DOHH2 (cell line): ENCODE measurements at regions not wholly inside any gene's neighbourhood (a gene's known extent, or its start where the extent isn't known, plus 50 kb on each side); places are given as distances from the start of the nearest gene placed in this dataset.
"Not testable (repeated sequence)": the region's sequence is repeated elsewhere in the genome, so short reads cannot be mapped to it uniquely, and the experiment has no call there.

Experiments used
- H3F3A ChIP-seq: fragments of 200-600 bp; sonication (generic), shearing (Covaris generic); 2 replicates; pipeline ENCODE4 v1.6.0; 2016; ENCODE audit warnings: antibody characterized with exemption, mild to moderate bottlenecking; ENCODE audit not compliant: control insufficient read depth, insufficient read depth
- H3K27ac ChIP-seq: fragments of 200-600 bp; sonication (generic); 2 replicates; pipeline ENCODE4 v1.5.1; 2014; ENCODE audit warnings: low read depth, mild to moderate bottlenecking, low read length, moderate library complexity
- H3K27me3 ChIP-seq: fragments of 200-600 bp; sonication (generic); 2 replicates; pipeline ENCODE4 v1.6.1; 2014; ENCODE audit warnings: mild to moderate bottlenecking, low read length, mixed read lengths; ENCODE audit not compliant: control insufficient read depth
- H3K36me3 ChIP-seq: fragments of 200-600 bp; sonication (generic); 2 replicates; pipeline ENCODE4 v1.6.1; 2014; ENCODE audit warnings: mild to moderate bottlenecking, low read length, moderate library complexity, mixed read lengths; ENCODE audit not compliant: control insufficient read depth
- H3K4me1 ChIP-seq: fragments of 200-600 bp; sonication (generic); 2 replicates; pipeline ENCODE4 v1.6.1; 2014; ENCODE audit warnings: mild to moderate bottlenecking, low read length, mixed read lengths; ENCODE audit not compliant: control insufficient read depth
- H3K4me2 ChIP-seq: fragments of 200-600 bp; sonication (generic); 2 replicates; pipeline ENCODE4 v1.6.0; 2014; ENCODE audit warnings: mild to moderate bottlenecking, low read length, moderate library complexity
- H3K4me3 ChIP-seq: fragments of 200-600 bp; sonication (generic); 2 replicates; pipeline ENCODE4 v1.5.1; 2014; ENCODE audit warnings: mild to moderate bottlenecking, low read length, mixed read lengths
- H3K79me2 ChIP-seq: fragments of 200-600 bp; sonication (generic); 2 replicates; pipeline ENCODE4 v1.6.1; 2014; ENCODE audit warnings: mild to moderate bottlenecking, low read length, mixed read lengths; ENCODE audit not compliant: control insufficient read depth
- H3K9me2 ChIP-seq: fragments of 200-600 bp; sonication (generic); replicated peaks from 2 replicates; pipeline ENCODE4 v1.6.1; 2014; ENCODE audit warnings: mild to moderate bottlenecking, low read length, mixed read lengths; ENCODE audit not compliant: control insufficient read depth
- H3K9me3 ChIP-seq: fragments of 200-600 bp; sonication (generic); 2 replicates; pipeline ENCODE4 v1.6.1; 2014; ENCODE audit warnings: antibody characterized with exemption, low read length, mixed read lengths; ENCODE audit not compliant: control insufficient read depth, insufficient read depth
- H4K20me1 ChIP-seq: fragments of 200-600 bp; sonication (generic); 2 replicates; pipeline ENCODE4 v1.6.0; 2014; ENCODE audit warnings: low read depth, mild to moderate bottlenecking, antibody characterized with exemption, low read length, moderate library complexity; ENCODE audit not compliant: control insufficient read depth, insufficient read depth
- CTCF ChIP-seq: fragments of 200-600 bp; sonication (generic); IDR thresholded peaks from one replicate; pipeline ENCODE4 v1.5.1; 2014; ENCODE audit warnings: antibody characterized with exemption, mild to moderate bottlenecking, low read depth, low read length; ENCODE audit not compliant: poor library complexity, severe bottlenecking
- EZH2phosphoT487 ChIP-seq: fragments of 200-600 bp; sonication (generic); IDR thresholded peaks from 2 replicates; pipeline ENCODE4 v1.6.1; 2017; ENCODE audit warnings: borderline replicate concordance, mild to moderate bottlenecking, antibody characterized with exemption, low read length, moderate library complexity, mixed read lengths

- H3K27ac ChIP-seq, result no peak overlapping the region
- no peaks in the 10 kb centered on the region for H3K4me1 ChIP-seq
- no peak overlapping the region for H3K4me3 ChIP-seq
- H3F3A ChIP-seq, result no peaks in the 10 kb centered on the region
- no peaks in the 10 kb centered on the region for H3K9me2 ChIP-seq
- no peak for TF ChIP-seq EZH2phosphoT487
- TF ChIP-seq CTCF, result no peak
- no peak overlapping the region for H3K4me2 ChIP-seq
- no peaks in the 10 kb centered on the region for H3K36me3 ChIP-seq
- no peaks in the 10 kb centered on the region for H3K27me3 ChIP-seq
- no peaks in the 10 kb centered on the region for H3K79me2 ChIP-seq
- H4K20me1 ChIP-seq, result no peaks in the 10 kb centered on the region
- H3K9me3 ChIP-seq, result no peaks in the 10 kb centered on the region
These were observed 966.7 kb upstream of the ROBO1 start for GRCh38 chr3:80734483-80734882.

- TF ChIP-seq CTCF, result no peak
- TF ChIP-seq EZH2phosphoT487, result no peak
- Histone ChIP-seq H3K4me2 (no peak overlapping the region), H3K4me1 (no peaks in the 10 kb centered on the region), H3K27me3 (no peaks in the 10 kb centered on the region), H3K36me3 (no peaks in the 10 kb centered on the region), H3K27ac (no peak overlapping the region), H3F3A (no peaks in the 10 kb centered on the region), H4K20me1 (no peaks in the 10 kb centered on the region), H3K9me2 (no peaks in the 10 kb centered on the region), H3K79me2 (no peaks in the 10 kb centered on the region), H3K9me3 (no peaks in the 10 kb centered on the region), H3K4me3 (no peak overlapping the region)
These were observed 965.9 kb upstream of the ROBO1 start for GRCh38 chr3:80733522-80734176.

- not testable (repeated sequence) for H4K20me1 ChIP-seq, H3K4me2 ChIP-seq, H3K4me3 ChIP-seq, H3K36me3 ChIP-seq, H3K27me3 ChIP-seq, H3K27ac ChIP-seq, H3F3A ChIP-seq, H3K79me2 ChIP-seq, H3K9me3 ChIP-seq, H3K4me1 ChIP-seq, H3K9me2 ChIP-seq
These were observed 959.8 kb upstream of the ROBO1 start for GRCh38 chr3:80727561-80727960.

GRCh38 chr3:80709597-80710322 is 942.0 kb upstream of the ROBO1 start:
- not testable (repeated sequence) for H3F3A ChIP-seq, H4K20me1 ChIP-seq, H3K27ac ChIP-seq, H3K9me3 ChIP-seq, H3K36me3 ChIP-seq, H3K79me2 ChIP-seq, H3K9me2 ChIP-seq, H3K4me3 ChIP-seq, H3K27me3 ChIP-seq, H3K4me2 ChIP-seq, H3K4me1 ChIP-seq
